HG02763 (cell line): ENCODE measurements at regions not wholly inside any gene's neighbourhood (a gene's known extent, or its start where the extent isn't known, plus 50 kb on each side); places are given as distances from the start of the nearest gene placed in this dataset.

Source experiments
- ATAC-seq: cut with Tn5 transposase; IDR thresholded peaks from one replicate; pipeline ENCODE4 v1.9.1; 2021; ENCODE audit warnings: mild to moderate bottlenecking, moderate library complexity; ENCODE audit not compliant: unreplicated experiment

- no peak for ATAC-seq
Observed at GRCh38 chr22:49613108-49613507, 214.6 kb downstream of the BRD1 start.

GRCh38 chr22:49609207-49609876 is 218.3 kb downstream of the BRD1 start:
- no peak for ATAC-seq

- ATAC-seq: no peak
Observed at GRCh38 chr22:49608660-49609059, 219.0 kb downstream of the BRD1 start.

GRCh38 chr22:49608228-49608627 is 219.4 kb downstream of the BRD1 start:
- no peak for ATAC-seq

GRCh38 chr22:49607821-49608220 is 219.9 kb downstream of the BRD1 start:
- no peak for ATAC-seq

- no peak for ATAC-seq
Observed at GRCh38 chr22:49606562-49607290, 220.9 kb downstream of the BRD1 start.

GRCh38 chr22:49604732-49605302 is 222.9 kb downstream of the BRD1 start:
- no peak for ATAC-seq

GRCh38 chr22:49603016-49603415 is 224.7 kb downstream of the BRD1 start:
- no peak for ATAC-seq

- ATAC-seq: no peak
Observed at GRCh38 chr22:49602481-49602880, 225.2 kb downstream of the BRD1 start.

- no peak for ATAC-seq
Observed at GRCh38 chr22:49601614-49602321, 225.9 kb downstream of the BRD1 start.

GRCh38 chr22:49600891-49601431 is 226.7 kb downstream of the BRD1 start:
- ATAC-seq: no peak

GRCh38 chr22:49600468-49600867 is 227.2 kb downstream of the BRD1 start:
- ATAC-seq: no peak

- no peak for ATAC-seq
Observed at GRCh38 chr22:49599691-49600455, 227.8 kb downstream of the BRD1 start.

GRCh38 chr22:49599039-49599438 is 228.6 kb downstream of the BRD1 start:
- ATAC-seq: no peak

- no peak for ATAC-seq
Observed at GRCh38 chr22:49598338-49598737, 229.3 kb downstream of the BRD1 start.

GRCh38 chr22:49597428-49598039 is 230.1 kb downstream of the BRD1 start:
- ATAC-seq: no peak

GRCh38 chr22:49595465-49596078 is 232.1 kb downstream of the BRD1 start:
- ATAC-seq: no peak

- no peak for ATAC-seq
Observed at GRCh38 chr22:49594078-49594477, 233.6 kb downstream of the BRD1 start.

GRCh38 chr22:49593509-49593908 is 234.2 kb downstream of the BRD1 start:
- no peak for ATAC-seq
